Neural progenitor cell (in vitro differentiated cells): ENCODE measurements at regions not wholly inside any gene's neighbourhood (a gene's known extent, or its start where the extent isn't known, plus 50 kb on each side); places are given as distances from the start of the nearest gene placed in this dataset.

Experiments
- DNase-seq: peaks from one replicate; pipeline ENCODE4 v3.0.0-alpha.2; 2016; ENCODE audit warnings: low spot score
- H2AFZ ChIP-seq: fragments of 200-600 bp; sonication (generic); replicated peaks from 2 replicates; pipeline ENCODE4 v1.6.1; 2016; ENCODE audit warnings: antibody characterized with exemption
- H3F3A ChIP-seq: fragments of 200-600 bp; sonication (generic); 2 replicates; pipeline ENCODE4 v1.6.1; 2016; ENCODE audit warnings: antibody characterized with exemption, low read depth
- H3K27ac ChIP-seq: fragments of 200-600 bp; sonication (generic); 2 replicates; pipeline ENCODE4 v1.5.1; 2016; ENCODE audit warnings: mild to moderate bottlenecking
- H3K27me3 ChIP-seq: fragments of 200-600 bp; sonication (generic); 2 replicates; pipeline ENCODE4 v1.6.1; 2016; ENCODE audit warnings: mild to moderate bottlenecking, moderate library complexity
- H3K36me3 ChIP-seq: fragments of 200-600 bp; sonication (generic); 2 replicates; pipeline ENCODE4 v1.5.1; 2016
- H3K4me1 ChIP-seq: fragments of 200-600 bp; sonication (generic); 2 replicates; pipeline ENCODE4 v1.6.1; 2016; ENCODE audit warnings: mixed run types
- H3K4me2 ChIP-seq: fragments of 200-600 bp; sonication (generic); 2 replicates; pipeline ENCODE4 v1.6.1; 2016
- H3K4me3 ChIP-seq: fragments of 200-600 bp; sonication (generic); 2 replicates; pipeline ENCODE4 v1.5.1; 2016
- H3K79me2 ChIP-seq: fragments of 200-600 bp; sonication (generic); 2 replicates; pipeline ENCODE4 v1.6.1; 2016; ENCODE audit warnings: low read depth
- H3K9ac ChIP-seq: fragments of 200-600 bp; sonication (generic); 2 replicates; pipeline ENCODE4 v1.6.1; 2016
- H3K9me3 ChIP-seq: fragments of 200-600 bp; sonication (generic); 2 replicates; pipeline ENCODE4 v1.5.1; 2016; ENCODE audit warnings: low read depth
- H4K20me1 ChIP-seq: fragments of 200-600 bp; sonication (generic); 2 replicates; pipeline ENCODE4 v1.6.1; 2016; ENCODE audit warnings: low read depth
- H3K27ac Mint-ChIP-seq: 3 replicates; pipeline ENCODE4 v1.8.0; 2021; ENCODE audit warnings: mixed read lengths
- H3K27me3 Mint-ChIP-seq: 2 replicates; pipeline ENCODE4 v1.8.0; 2022; ENCODE audit warnings: low read depth, mild to moderate bottlenecking, inconsistent platforms, moderate library complexity, mixed read lengths; ENCODE audit not compliant: insufficient read depth
- H3K36me3 Mint-ChIP-seq: 3 replicates; pipeline ENCODE4 v1.8.0; 2021; ENCODE audit warnings: mixed read lengths
- H3K4me1 Mint-ChIP-seq: 3 replicates; pipeline ENCODE4 v1.8.0; 2021; ENCODE audit warnings: mixed read lengths
- H3K4me3 Mint-ChIP-seq: 3 replicates; pipeline ENCODE4 v1.8.0; 2021; ENCODE audit warnings: mild to moderate bottlenecking, moderate library complexity, mixed read lengths
- H3K9me3 Mint-ChIP-seq: 3 replicates; pipeline ENCODE4 v1.8.0; 2020; ENCODE audit warnings: mixed read lengths
- CTCF ChIP-seq: fragments of 200-600 bp; sonication (generic); IDR thresholded peaks from 2 replicates; pipeline ENCODE4 v1.5.1; 2017; ENCODE audit warnings: antibody characterized with exemption, mild to moderate bottlenecking
- EZH2 ChIP-seq: fragments of 200-600 bp; sonication (generic); IDR thresholded peaks from 2 replicates; pipeline ENCODE4 v1.6.1; 2017; ENCODE audit warnings: antibody characterized with exemption, mild to moderate bottlenecking, moderate library complexity
- EZH2phosphoT487 ChIP-seq: fragments of 200-600 bp; sonication (generic); IDR thresholded peaks from 2 replicates; pipeline ENCODE4 v1.6.1; 2017; ENCODE audit warnings: antibody characterized with exemption

GRCh38 chrX:82556588-82556987 is 951.5 kb upstream of the POU3F4 start:
- Histone ChIP-seq H3K27me3 (no peaks in the 10 kb centered on the region), H4K20me1 (no peaks in the 10 kb centered on the region), H2AFZ (no peak overlapping the region), H3K9ac (no peak overlapping the region), H3K27ac (no peak overlapping the region), H3K79me2 (no peaks in the 10 kb centered on the region), H3K9me3 (peaks cover 18% of the 10 kb centered on the region), H3K4me3 (no peak overlapping the region), H3K4me1 (no peaks in the 10 kb centered on the region), H3K4me2 (no peak overlapping the region), H3F3A (no peaks in the 10 kb centered on the region), H3K36me3 (no peaks in the 10 kb centered on the region)
- Mint-ChIP-seq H3K27ac (no peak overlapping the region), H3K36me3 (no peaks in the 10 kb centered on the region), H3K9me3 (peaks cover 14% of the 10 kb centered on the region), H3K4me1 (no peaks in the 10 kb centered on the region), H3K27me3 (peaks cover 4% of the 10 kb centered on the region), H3K4me3 (no peak overlapping the region)
- DNase-seq, result peak; percentile 2
- TF ChIP-seq EZH2 (no peak), CTCF (no peak), EZH2phosphoT487 (no peak)

- Histone ChIP-seq H3K79me2 (no peaks in the 10 kb centered on the region), H3F3A (no peaks in the 10 kb centered on the region), H3K36me3 (no peaks in the 10 kb centered on the region), H3K9ac (no peak overlapping the region), H2AFZ (no peak overlapping the region), H3K4me2 (no peak overlapping the region), H4K20me1 (no peaks in the 10 kb centered on the region), H3K27me3 (no peaks in the 10 kb centered on the region), H3K4me1 (no peaks in the 10 kb centered on the region), H3K27ac (no peak overlapping the region), H3K4me3 (no peak overlapping the region), H3K9me3 (no peaks in the 10 kb centered on the region)
- no peaks in the 10 kb centered on the region for H3K9me3 Mint-ChIP-seq
- no peaks in the 10 kb centered on the region for H3K4me1 Mint-ChIP-seq
- no peaks in the 10 kb centered on the region for H3K36me3 Mint-ChIP-seq
- no peaks in the 10 kb centered on the region for H3K27me3 Mint-ChIP-seq
- no peak for TF ChIP-seq EZH2phosphoT487
- TF ChIP-seq EZH2, result no peak
- TF ChIP-seq CTCF, result no peak
- DNase-seq, result no peak
- no peak overlapping the region for H3K27ac Mint-ChIP-seq
- no peak overlapping the region for H3K4me3 Mint-ChIP-seq
Measured at GRCh38 chrX:82585868-82586267, 922.2 kb upstream of the POU3F4 start.

GRCh38 chrX:82589410-82589809 is 918.7 kb upstream of the POU3F4 start:
- Histone ChIP-seq H3K4me3 (no peak overlapping the region), H3K4me1 (no peaks in the 10 kb centered on the region), H3K36me3 (no peaks in the 10 kb centered on the region), H2AFZ (no peak overlapping the region), H3K27ac (no peak overlapping the region), H3K4me2 (no peak overlapping the region), H3K9ac (no peak overlapping the region), H3K79me2 (no peaks in the 10 kb centered on the region), H4K20me1 (no peaks in the 10 kb centered on the region), H3K27me3 (no peaks in the 10 kb centered on the region), H3F3A (no peaks in the 10 kb centered on the region), H3K9me3 (no peaks in the 10 kb centered on the region)
- no peak for DNase-seq
- Mint-ChIP-seq H3K9me3 (no peaks in the 10 kb centered on the region), H3K36me3 (no peaks in the 10 kb centered on the region), H3K27me3 (no peaks in the 10 kb centered on the region), H3K4me3 (no peak overlapping the region), H3K4me1 (no peaks in the 10 kb centered on the region), H3K27ac (no peak overlapping the region)
- no peak for TF ChIP-seq EZH2phosphoT487
- no peak for TF ChIP-seq CTCF
- no peak for TF ChIP-seq EZH2

- H3K4me2 ChIP-seq, result no peak overlapping the region
- Mint-ChIP-seq H3K36me3 (no peaks in the 10 kb centered on the region), H3K27ac (no peak overlapping the region), H3K4me3 (no peak overlapping the region), H3K4me1 (no peaks in the 10 kb centered on the region), H3K9me3 (no peaks in the 10 kb centered on the region), H3K27me3 (peaks cover 3% of the 10 kb centered on the region)
- no peak for DNase-seq
- H2AFZ ChIP-seq, result no peak overlapping the region
- H4K20me1 ChIP-seq, result no peaks in the 10 kb centered on the region
- no peaks in the 10 kb centered on the region for H3K9me3 ChIP-seq
- H3K9ac ChIP-seq, result no peak overlapping the region
- no peaks in the 10 kb centered on the region for H3K4me1 ChIP-seq
- no peaks in the 10 kb centered on the region for H3K79me2 ChIP-seq
- no peak overlapping the region for H3K27ac ChIP-seq
- TF ChIP-seq CTCF, result no peak
- no peak for TF ChIP-seq EZH2
- no peak for TF ChIP-seq EZH2phosphoT487
- no peak overlapping the region for H3K4me3 ChIP-seq
- no peaks in the 10 kb centered on the region for H3K36me3 ChIP-seq
- H3K27me3 ChIP-seq, result no peaks in the 10 kb centered on the region
- no peaks in the 10 kb centered on the region for H3F3A ChIP-seq
Measured at GRCh38 chrX:82591421-82591820, 916.7 kb upstream of the POU3F4 start.
